PC-9 (cell line): ENCODE measurements at regions not wholly inside any gene's neighbourhood (a gene's known extent, or its start where the extent isn't known, plus 50 kb on each side); places are given as distances from the start of the nearest gene placed in this dataset.

Source experiments
- EZH2 ChIP-seq: fragments of 200-600 bp; sonication (generic); IDR thresholded peaks from 2 replicates; pipeline ENCODE4 v1.8.0; 2017; ENCODE audit warnings: antibody characterized with exemption, low read depth
- TF ChIP-seq, protein P1 (sequence below): fragments of 200-600 bp; sonication (generic); conservative IDR thresholded peaks from 2 replicates; pipeline ENCODE4 v1.6.1; 2017; ENCODE audit warnings: mixed run types, antibody characterized with exemption, mild to moderate bottlenecking, moderate library complexity

DNA sequence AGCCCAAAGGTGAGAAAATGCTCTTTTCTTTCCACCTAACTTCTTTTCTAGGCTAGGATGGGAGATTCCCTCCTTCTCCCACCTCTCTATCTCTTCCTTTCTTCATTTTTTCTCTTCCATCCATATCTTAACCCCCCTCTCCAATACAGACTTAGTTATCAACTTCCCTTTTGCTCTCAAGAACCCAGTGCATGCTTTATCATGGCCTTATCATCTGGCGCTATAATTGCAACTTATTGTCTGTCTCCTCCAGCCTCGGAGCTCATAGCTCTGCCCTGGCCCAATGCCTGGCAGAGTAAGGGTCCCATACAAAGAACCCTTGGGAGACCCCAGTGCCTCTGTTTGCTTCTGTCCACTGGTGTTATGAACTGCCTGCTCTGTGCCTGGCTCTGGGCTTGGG lies 71.0 kb upstream of the NFASC start:
- TF ChIP-seq, protein P1, sequence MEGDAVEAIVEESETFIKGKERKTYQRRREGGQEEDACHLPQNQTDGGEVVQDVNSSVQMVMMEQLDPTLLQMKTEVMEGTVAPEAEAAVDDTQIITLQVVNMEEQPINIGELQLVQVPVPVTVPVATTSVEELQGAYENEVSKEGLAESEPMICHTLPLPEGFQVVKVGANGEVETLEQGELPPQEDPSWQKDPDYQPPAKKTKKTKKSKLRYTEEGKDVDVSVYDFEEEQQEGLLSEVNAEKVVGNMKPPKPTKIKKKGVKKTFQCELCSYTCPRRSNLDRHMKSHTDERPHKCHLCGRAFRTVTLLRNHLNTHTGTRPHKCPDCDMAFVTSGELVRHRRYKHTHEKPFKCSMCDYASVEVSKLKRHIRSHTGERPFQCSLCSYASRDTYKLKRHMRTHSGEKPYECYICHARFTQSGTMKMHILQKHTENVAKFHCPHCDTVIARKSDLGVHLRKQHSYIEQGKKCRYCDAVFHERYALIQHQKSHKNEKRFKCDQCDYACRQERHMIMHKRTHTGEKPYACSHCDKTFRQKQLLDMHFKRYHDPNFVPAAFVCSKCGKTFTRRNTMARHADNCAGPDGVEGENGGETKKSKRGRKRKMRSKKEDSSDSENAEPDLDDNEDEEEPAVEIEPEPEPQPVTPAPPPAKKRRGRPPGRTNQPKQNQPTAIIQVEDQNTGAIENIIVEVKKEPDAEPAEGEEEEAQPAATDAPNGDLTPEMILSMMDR = no peak
- no peak for TF ChIP-seq EZH2
